GM06990 (cell line): ENCODE measurements at regions not wholly inside any gene's neighbourhood (a gene's known extent, or its start where the extent isn't known, plus 50 kb on each side); places are given as distances from the start of the nearest gene placed in this dataset.

Source experiments
- DNase-seq: peaks from one replicate; pipeline ENCODE4 v3.0.0-alpha.2; 2011; ENCODE audit not compliant: insufficient read length; ENCODE audit errors: extremely low read depth
- H3K27me3 ChIP-seq: replicated peaks from 2 replicates; pipeline ENCODE4 v1.6.0; 2011; ENCODE audit warnings: low read length; ENCODE audit not compliant: control insufficient read depth, insufficient read depth
- H3K36me3 ChIP-seq: 2 replicates; pipeline ENCODE4 v1.5.1; 2011; ENCODE audit warnings: low read length; ENCODE audit not compliant: control insufficient read depth, insufficient read depth
- H3K4me3 ChIP-seq: replicated peaks from 2 replicates; pipeline ENCODE4 v1.5.1; 2011; ENCODE audit warnings: low read depth, mild to moderate bottlenecking, control low read depth, low read length
- TF ChIP-seq, protein P1 (sequence below): IDR thresholded peaks from 2 replicates; pipeline ENCODE4 v1.5.1; 2011; ENCODE audit warnings: low read length, control low read depth, mild to moderate bottlenecking, inconsistent platforms; ENCODE audit not compliant: insufficient read depth, poor library complexity, severe bottlenecking

DNA sequence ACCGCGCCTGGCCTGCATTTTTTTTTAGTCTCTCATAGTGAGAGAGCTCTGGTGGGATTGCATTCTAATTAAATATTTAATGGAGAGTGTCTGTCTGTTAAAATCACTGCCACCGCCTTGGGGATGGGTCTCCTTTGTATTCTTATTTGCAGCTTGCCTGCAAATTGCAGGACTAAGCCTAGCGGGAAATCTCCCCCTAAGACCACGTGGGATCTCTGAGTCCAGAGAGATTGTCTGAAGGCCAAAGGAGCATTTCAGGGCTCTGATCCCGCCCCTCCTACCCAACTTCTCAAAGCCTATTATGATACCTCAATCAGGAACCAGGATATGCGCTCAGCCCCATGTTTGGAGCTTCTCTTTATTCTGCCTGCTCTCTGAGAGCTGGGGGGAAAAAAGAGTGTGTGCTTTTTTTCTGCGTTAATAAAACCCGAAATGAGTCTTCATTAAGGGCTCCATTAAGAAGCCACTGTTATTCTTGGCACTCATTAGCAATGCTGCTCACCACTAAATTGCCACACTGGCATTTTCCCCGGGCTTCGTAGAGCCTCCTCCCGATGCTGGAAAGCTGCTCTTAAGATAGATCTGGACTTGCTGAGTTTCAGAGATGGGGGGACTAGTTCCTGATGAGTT lies 92.9 kb upstream of the THY1 start:
- TF ChIP-seq, protein P1, sequence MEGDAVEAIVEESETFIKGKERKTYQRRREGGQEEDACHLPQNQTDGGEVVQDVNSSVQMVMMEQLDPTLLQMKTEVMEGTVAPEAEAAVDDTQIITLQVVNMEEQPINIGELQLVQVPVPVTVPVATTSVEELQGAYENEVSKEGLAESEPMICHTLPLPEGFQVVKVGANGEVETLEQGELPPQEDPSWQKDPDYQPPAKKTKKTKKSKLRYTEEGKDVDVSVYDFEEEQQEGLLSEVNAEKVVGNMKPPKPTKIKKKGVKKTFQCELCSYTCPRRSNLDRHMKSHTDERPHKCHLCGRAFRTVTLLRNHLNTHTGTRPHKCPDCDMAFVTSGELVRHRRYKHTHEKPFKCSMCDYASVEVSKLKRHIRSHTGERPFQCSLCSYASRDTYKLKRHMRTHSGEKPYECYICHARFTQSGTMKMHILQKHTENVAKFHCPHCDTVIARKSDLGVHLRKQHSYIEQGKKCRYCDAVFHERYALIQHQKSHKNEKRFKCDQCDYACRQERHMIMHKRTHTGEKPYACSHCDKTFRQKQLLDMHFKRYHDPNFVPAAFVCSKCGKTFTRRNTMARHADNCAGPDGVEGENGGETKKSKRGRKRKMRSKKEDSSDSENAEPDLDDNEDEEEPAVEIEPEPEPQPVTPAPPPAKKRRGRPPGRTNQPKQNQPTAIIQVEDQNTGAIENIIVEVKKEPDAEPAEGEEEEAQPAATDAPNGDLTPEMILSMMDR: no peak
- Histone ChIP-seq H3K4me3 (no peak overlapping the region), H3K27me3 (peaks cover 3% of the 10 kb centered on the region), H3K36me3 (no peaks in the 10 kb centered on the region)
- DNase-seq: no peak

DNA sequence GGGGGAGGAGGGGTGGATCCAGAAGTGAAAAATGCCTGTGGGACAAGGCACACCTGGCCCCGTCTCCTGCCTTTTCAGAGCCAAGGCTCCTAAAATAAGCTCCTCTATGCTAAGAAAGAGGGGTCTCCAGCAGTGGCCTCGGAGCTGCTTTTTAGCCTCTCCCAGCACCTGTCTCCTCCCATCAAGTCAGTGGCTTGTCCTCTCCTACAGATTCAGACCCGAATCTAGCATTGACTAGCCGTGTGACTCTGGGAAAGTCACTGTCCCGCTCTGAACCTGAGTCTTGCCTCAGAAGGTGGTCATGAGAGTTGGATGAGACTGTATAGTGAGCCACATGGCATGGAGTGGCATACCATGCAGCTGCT lies 90.8 kb upstream of the THY1 start:
- Histone ChIP-seq H3K36me3 (no peaks in the 10 kb centered on the region), H3K27me3 (peaks cover 3% of the 10 kb centered on the region), H3K4me3 (no peak overlapping the region)
- no peak for DNase-seq
- TF ChIP-seq, protein P1: no peak

DNA sequence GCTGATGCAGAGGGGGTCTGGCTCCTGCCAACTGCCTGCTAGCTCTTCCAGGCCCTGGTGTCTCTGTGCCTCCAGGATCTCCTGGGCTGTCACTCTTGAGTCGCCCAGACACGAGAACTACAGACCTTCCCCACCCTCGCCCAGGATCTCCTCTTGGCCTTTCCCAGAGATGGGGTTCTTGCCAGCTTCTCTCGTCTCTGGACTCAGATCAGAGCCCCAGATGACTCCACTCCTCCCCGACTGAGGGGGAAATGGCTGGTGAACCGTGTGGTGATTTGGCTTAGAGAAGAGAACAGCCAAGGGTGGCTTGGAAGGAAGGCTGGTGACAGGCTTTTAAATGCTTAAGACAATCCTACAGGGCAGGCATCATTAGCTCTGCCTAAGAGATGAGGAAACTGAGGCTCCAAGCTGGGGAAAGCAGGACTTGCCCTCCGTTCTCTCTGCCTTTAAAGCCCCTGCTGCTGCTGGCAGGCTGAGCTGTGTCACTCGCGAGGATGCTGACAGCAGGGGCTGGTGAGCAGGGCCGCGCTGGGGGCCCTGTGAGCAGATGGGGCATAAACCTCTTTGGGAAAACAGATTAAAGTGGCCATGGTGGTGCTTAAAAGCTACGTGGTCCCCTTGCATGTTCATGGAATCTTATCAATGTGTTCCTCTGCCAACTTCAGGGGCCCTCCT lies 90.3 kb upstream of the THY1 start:
- TF ChIP-seq, protein P1: no peak
- no peak for DNase-seq

DNA sequence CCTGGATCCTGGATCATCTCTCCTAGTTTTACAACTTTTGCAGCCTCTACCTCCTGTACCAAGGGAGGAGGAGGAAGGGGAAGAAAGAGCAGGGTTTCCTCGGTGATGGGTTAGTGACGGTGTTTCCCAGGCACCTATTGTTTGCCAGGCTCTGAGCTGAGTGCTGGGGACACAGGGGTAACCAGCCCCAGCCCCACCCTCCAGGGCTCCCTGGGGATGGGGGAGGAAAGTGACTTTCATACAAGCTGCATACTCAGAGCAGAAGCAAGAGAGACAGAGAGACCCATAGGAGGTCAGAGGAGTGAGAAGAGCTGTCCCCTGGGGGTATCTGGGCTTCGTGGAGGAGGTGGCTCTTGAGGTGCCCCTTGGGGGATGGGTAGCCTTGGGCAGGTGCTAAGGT lies 89.4 kb upstream of the THY1 start:
- Histone ChIP-seq H3K4me3 (no peak overlapping the region), H3K27me3 (peaks cover 2% of the 10 kb centered on the region), H3K36me3 (no peaks in the 10 kb centered on the region)
- TF ChIP-seq, protein P1: no peak
- peak; percentile 52 for DNase-seq

More for the DNA sequence above, 90.3 kb upstream of the THY1 start:
- Histone ChIP-seq H3K27me3 (peaks cover 3% of the 10 kb centered on the region), H3K4me3 (no peak overlapping the region), H3K36me3 (no peaks in the 10 kb centered on the region)

DNA sequence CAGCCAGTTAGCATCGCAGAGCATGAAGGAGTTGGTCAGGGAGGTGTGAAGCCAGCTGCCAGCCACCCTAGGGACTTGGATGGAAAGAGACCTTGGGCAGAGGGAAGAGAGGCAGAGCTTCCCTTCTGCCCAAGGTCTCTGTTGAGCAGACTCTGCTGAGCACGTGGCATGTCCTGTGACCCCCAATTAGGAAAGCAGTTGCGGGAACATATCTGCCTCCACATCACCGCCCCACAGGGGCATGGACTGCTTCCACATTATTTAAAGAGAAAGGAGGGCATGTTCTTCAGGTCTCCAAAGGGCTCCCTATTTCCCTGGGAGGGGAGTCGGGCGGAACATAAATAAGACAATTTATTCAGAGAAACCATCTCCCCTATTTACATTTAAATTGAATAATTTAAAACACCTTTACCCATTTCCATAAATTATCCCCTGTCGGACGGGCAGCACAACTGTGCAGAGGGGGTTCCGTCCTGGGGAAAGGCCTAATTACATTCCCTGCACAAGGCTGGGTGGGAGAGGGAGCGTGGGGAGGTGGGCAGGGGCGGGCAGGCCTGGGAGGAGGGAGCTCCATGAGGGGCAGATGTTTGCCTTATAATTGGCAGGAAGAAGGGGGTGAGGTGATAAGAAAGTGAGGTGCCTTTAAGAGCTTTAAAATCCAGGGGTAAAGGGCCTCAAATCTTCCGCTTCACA lies 88.8 kb upstream of the THY1 start:
- TF ChIP-seq, protein P1: no peak
- Histone ChIP-seq H3K36me3 (no peaks in the 10 kb centered on the region), H3K4me3 (no peak overlapping the region), H3K27me3 (peaks cover 2% of the 10 kb centered on the region)
- no peak for DNase-seq
